Uterus (tissue), 2 donors: ENCODE measurements at regions not wholly inside any gene's neighbourhood (a gene's known extent, or its start where the extent isn't known, plus 50 kb on each side); places are given as distances from the start of the nearest gene placed in this dataset.

Experiments used
- POLR2A ChIP-seq, 2 donors: fragments of 450-650 bp; IDR thresholded peaks; one replicate each; pipeline ENCODE4 v1.6.1; 2016; ENCODE audit warnings: antibody characterized with exemption in 2 of 2, mild to moderate bottlenecking in 1 of 2, moderate library complexity in 1 of 2
- TF ChIP-seq, protein P1 (sequence below), 4 experiments: fragments of 200-600 bp in 2 of 4; fragments of 450-650 bp in 2 of 4; sonication (generic) in 2 of 4; IDR thresholded peaks; one replicate each; pipeline ENCODE4 v1.5.1; 2016 to 2019; ENCODE audit warnings: antibody characterized with exemption in 4 of 4, mild to moderate bottlenecking in 2 of 4, moderate library complexity in 1 of 4

DNA sequence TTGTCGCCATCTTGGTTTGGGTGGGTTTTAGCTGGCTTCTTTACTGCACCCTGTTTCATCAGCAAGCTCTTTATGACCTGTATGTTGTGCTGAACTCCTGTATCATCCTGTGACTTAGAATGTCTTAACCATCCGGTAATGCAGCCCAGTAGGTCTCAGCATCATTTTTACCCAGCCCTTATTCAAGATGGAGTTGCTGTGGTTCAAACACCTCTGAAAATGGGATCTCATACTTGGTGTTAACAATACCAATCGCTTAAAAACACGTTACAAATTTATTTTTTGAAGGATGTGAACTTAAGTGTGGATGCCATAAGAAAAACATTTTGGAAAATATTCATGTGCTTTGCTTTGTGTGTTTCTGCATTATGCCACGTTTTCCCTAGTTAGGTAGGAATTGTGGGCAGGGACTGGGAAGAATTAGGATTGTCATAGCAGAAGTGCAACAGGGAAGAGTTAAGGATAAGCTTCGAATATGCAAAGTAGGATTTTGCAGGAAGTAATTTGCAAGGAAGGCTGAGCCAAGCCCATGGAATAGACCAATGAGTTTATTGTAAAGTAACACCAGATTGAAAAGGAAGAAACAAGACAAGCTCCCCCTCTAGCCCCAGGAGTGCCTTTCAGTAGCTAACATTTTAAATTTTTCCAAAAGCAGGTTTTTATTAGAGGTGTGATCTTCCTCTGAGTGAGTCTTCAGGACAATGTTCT lies 56.4 kb downstream of the PRR15 start:
- TF ChIP-seq, protein P1, sequence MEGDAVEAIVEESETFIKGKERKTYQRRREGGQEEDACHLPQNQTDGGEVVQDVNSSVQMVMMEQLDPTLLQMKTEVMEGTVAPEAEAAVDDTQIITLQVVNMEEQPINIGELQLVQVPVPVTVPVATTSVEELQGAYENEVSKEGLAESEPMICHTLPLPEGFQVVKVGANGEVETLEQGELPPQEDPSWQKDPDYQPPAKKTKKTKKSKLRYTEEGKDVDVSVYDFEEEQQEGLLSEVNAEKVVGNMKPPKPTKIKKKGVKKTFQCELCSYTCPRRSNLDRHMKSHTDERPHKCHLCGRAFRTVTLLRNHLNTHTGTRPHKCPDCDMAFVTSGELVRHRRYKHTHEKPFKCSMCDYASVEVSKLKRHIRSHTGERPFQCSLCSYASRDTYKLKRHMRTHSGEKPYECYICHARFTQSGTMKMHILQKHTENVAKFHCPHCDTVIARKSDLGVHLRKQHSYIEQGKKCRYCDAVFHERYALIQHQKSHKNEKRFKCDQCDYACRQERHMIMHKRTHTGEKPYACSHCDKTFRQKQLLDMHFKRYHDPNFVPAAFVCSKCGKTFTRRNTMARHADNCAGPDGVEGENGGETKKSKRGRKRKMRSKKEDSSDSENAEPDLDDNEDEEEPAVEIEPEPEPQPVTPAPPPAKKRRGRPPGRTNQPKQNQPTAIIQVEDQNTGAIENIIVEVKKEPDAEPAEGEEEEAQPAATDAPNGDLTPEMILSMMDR (IDR thresholded peaks at IDR 0.05): no peak
- TF ChIP-seq POLR2A (IDR thresholded peaks at IDR 0.05): no peak
